ENCODE measurements at regions not wholly inside any gene's neighbourhood (a gene's known extent, or its start where the extent isn't known, plus 50 kb on each side); places are given as distances from the start of the nearest gene placed in this dataset.

DNA sequence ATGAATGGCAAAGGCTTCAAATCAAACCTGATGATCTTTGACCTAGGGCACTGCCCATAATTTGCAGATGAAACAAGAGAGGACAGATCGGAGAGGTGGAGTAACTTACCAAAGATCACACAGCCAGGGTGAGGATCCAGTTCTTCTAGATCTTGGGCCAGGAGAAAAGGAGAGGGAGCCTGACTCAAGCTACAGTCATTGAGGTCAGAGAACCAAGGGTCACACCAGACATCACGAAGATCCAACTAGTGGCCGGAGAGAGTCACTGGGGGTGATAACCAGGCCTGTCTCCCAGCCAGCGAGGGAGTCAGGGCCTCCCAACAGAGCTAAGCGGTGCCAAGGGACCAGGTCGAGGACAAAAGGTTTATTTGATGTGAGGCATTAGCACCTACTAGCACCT lies 115.0 kb downstream of the RIPK4 start:
- no peak for DNase-seq

DNA sequence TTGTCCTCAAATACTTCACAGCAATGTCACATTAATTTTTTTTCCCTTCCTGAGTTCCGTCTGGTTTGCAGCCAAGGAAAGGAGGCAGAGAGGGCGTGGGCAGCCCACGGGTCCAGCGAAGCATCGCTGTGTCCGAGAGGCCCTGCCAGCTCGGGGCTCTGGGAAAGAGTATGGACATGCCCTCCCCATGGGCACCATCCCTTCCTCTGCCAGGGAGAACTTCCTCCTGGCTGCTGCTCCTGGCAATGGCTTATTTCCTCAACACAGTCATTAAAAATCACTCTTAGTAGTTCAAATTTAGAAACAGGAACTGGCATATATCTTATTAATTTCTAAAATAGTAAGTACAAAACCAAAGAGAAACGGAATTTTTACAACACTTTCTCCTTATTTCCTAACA lies 115.4 kb downstream of the RIPK4 start:
- DNase-seq, result no peak

- no peak for DNase-seq
Measured at GRCh38 chr21:41650526-41651145, 116.2 kb downstream of the RIPK4 start.

- DNase-seq, result no peak
Measured at GRCh38 chr21:41648591-41649031, 118.2 kb downstream of the RIPK4 start.

DNA sequence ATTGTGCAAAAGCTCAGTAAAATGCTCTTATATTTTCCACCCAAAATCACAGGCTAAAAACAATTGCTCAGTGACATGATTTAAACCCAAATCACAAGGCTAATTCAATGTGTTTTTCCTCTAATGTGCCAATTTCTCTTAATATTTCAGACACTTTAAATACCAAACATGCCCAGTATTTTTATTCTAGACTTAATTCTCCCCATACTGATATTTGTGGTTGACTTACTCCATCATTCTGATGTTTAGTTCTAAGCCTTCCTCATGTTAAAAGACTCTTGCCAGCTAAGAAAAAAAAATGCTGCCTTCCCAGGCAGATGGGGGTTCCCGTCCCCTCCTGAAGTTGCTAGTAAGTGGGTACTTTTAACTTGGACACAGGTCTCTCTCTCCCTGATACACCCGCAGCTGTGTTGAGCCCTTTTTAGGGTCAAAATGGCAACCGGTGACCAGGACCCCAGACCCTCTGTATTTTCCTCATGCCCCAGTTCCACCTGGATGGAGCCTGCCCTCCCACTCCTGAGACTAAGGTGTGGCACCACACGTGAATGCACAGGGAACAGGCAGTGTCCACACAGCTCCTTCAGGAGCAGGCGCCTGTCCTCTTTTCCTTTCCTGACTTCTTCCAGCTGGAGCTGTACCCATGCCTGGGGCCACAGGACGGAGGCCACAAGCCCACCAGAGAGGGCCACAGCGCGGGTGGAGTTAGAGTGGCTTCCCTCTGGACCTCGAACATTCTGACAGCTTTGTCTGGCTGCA lies 118.9 kb downstream of the RIPK4 start:
- no peak for DNase-seq

GRCh38 chr21:41643246-41643966 lies 123.4 kb downstream of the RIPK4 start:
- no peak for DNase-seq

GRCh38 chr21:41641821-41642701 lies 124.8 kb downstream of the RIPK4 start:
- no peak for DNase-seq

GRCh38 chr21:41641510-41641815 lies 125.4 kb downstream of the RIPK4 start:
- DNase-seq, result no peak

DNA sequence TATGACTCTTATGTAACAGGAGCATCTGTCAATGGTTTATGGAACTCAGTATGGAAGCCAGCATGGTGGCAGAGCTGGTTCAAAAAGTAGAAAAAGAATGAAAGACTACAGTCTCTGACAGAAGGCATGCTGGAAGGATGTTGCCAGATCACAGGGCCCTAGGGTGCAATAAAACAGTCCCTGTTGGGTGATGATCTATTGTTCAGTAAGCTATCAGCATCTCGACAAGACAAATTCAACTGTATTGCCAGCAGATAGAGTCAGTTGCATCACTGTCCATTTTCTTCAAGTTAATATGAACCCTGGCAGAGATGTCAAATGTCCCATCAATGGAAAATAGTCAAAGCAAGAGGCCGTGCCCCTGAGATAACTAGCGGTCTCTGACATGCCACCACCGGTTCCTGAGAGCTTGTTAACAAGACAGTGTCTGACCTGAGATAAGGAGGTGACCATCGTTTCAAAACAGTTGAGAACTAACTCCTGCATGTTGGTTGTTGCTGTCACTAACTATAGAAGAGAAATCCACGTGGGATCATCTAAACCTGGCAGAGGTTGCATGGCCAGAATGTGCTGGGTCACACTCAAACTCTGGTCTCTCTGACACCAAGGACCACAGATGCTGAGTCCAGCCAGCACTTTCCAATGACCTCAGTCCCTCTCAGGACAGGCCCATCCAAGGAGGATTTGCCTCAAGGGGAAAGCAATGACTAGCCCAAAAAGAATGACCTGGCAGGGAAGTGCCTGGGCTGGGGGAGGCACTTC lies 125.9 kb downstream of the RIPK4 start:
- no peak for DNase-seq

DNA sequence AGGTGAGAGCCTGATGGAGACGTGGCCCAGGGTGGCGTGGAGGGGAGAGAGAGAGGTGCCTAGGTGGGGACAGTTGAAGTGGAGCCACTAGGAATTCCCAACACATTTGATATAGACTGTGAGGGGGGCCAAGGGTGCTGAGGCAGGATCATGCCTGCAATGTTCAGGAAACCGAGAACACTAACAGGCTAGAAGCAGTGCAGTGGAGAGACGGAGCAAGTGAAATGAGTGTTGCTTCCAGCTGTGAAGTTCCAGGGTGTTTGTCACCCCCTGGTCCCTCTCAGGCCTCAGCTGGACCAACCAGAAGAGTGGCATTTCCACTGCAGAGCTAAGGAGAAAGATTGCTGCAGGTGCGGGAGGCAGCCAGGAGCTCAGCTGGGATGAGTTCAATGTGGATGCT lies 127.1 kb downstream of the RIPK4 start:
- no peak for DNase-seq

DNA sequence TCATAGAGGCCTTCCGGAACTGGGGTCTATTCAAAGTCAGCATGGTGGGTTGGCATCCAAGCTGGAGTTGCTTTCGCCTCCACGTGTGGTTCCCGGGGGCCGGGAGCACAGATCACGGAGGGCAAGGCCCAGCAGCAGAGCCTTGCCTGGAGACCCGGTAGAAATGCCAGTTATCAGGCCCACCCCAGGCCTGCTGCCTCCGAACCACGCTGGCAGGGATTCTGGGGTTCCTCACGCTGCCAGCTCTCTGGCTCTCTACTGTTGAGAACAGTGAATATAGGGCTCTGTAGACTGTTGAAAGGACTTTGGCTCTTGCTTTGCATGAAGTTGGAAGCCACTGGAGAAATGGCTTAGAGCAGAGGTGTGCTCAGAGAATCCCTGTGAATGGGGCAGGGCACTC lies 127.5 kb downstream of the RIPK4 start:
- no peak for DNase-seq

GRCh38 chr21:41638201-41638790 lies 128.6 kb downstream of the RIPK4 start:
- no peak for DNase-seq

DNA sequence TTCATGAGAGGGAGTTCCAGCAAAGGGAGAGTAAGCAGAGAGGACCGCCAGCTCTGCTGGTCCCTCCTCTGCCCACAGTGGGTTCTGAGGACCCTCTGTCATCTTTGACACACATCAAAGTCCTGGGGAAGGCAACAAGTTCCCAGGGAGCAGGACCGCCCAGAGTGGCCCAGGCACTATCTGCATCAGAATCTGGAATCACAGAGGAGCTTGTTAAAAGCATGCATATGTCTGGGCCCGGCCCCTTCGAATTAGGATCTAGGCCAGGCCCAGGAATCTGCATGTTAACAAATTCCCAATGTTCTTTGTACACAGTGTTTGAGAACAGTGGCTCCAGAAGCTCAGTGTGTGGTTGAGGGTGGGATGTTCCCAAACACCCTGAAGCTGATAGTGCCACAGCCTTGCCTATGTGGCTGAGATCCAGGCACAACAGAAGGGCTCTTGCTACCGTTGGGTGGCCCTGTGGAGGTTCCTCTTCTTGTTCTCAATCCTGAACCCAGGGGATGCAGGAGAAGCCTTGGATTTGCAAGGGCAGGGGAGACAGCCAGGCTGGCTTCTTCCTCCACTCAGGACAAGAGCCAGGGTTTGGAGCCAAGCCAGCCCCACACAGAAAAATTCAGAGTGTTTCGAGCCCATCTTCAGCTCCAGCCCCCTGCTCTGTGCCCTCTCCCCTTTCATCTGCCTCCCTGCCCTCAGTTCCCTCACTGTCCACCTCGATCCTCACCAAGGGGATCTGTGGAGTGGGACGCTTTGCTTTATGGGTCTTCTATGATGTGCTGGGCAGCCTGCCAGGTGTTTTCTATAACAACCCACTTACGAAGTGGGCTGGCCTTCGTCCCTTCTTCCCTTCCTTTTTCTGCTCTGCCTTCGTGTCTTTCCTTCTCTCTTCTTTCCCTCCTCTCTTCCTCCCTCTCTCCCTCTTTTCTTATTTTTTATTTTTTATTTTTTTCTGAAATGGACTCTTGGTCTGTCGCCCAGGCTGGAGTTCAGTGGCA lies 129.0 kb upstream of the TMPRSS2 start:
- DNase-seq, result no peak

DNA sequence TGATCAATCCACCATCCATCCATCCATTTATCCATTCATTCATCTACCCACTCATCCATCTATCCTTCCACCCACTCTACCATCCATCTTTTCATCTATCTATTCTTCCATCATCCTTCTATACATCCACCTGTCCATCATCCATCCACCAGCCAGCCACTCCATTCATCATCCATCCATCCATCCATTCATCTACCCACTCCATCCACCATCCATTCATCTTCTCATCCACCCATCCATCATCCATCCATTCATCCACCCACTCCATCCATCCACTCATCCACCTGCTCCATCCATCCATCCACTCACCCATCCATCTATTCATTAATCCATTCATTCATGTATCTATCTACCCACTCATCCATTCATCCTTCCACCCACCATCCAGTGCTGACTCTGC lies 127.9 kb upstream of the TMPRSS2 start:
- no peak for DNase-seq

DNA sequence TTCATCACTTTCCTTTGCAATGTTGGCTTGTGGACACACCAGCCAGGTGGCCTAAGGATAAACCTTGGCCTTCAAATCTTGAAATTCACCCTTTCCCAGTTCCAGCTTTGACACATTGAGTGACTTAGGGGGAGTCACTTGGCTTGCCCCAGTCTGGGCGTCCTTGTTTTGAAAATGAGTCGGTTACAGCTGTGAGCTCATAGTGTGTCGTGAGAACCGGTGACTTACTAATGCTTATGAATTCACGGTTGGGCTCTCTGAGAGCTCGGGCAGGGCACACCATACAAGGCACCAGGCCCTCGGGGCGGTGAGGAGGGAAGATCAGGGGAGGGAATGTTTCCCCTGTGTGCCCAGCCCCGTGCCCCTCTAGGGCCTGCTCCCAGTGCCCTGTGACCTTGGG lies 126.9 kb upstream of the TMPRSS2 start:
- DNase-seq, result no peak

GRCh38 chr21:41634211-41634694 lies 126.3 kb upstream of the TMPRSS2 start:
- DNase-seq, result no peak

DNA sequence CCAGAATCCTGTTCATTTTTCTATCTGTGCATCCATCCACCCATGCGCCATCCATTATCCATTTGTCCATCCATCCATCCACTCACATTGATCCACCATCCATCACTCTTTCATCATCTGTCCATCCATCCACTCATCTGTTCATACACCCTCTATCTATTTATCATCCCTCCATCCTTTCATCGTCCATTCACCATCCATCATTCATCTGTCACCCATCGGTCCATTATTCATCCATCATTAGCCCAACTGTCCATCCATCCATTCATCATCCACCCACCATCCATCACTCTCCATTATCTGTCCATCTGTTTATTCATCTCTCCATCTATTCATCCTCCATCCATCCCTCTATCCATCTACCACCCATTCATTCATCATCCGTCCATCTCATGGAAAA lies 125.7 kb upstream of the TMPRSS2 start:
- DNase-seq, result no peak

DNA sequence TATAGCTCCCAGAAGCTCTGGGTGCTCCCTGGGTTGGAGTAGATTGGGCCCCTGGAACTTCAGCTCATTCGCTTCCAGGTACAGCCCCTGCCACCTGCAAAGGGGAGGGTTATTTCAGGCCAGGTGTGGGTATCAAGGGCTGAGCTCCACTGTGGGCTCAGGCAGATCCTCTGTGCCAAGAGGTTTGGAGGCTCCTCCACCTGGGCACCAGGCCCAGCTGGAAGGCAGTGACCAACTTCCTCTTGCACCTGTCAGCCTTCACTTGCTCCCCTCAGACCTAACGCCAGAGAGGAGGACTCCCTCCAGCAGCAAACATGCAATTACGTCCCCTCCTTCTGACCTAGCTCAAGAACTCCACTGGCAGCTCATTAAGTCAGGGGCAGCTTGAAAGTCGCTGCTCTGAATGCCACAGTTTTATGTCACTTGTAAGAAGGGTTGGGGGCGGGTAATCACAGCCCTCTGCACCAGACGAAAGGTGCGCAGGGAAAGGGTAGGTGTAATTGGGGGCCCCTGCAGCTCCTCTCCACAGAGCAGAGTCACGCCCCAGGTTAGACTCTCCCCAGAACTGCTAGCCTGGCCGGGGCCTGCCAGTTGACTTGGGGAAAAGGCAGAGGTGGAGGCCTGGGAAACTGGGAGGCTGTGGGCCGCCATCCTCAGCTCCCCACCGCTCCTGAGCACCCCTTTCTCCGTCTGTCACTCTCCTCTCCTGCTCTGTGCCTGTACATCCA lies 125.0 kb upstream of the TMPRSS2 start:
- no peak for DNase-seq

DNA sequence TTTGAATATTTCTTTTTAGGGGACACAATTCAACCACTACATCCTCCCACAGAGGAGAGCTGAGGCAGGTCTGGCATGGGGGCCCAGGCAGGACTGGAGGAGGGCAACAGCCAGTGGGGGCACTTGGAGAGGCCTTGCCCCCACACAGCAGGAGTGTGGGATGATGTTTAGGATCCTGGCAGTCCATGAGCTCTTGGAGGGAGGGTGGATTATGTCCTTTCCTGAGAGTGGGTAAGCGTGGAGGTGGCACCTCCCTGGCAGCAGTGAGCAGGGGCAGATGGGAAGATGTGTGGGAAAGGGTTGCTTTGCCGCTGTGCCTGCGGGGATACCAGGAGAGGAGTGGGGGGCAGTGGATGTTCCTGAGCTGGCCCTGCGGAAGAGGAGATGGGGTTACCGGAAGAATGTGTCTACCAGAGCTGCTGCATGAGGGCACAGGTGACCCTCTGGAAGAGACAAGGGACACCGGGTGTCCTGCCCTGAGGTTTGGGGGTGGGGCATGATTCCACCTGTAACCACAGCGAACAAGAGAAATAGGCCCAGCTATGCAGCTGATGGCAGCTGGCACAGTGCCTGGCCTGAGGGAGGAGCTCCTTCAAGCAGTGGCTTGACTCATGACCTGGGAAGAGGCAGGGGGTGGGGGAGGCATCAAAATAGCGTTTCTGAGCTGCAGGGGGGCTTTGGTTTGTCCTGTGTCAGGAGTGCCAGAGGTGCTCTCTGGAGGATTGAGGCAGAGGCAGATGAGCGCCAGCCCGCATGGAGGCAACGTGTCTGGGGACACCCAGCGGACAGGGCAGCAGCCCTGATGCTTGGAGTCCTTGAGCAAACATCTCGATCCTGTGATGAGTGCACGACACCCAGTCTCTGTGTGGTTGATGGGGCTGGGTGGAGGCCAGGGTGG lies 123.9 kb upstream of the TMPRSS2 start:
- DNase-seq, result no peak
